ENCODE measurements at regions not wholly inside any gene's neighbourhood (a gene's known extent, or its start where the extent isn't known, plus 50 kb on each side); places are given as distances from the start of the nearest gene placed in this dataset.
"Not testable (repeated sequence)": the region's sequence is repeated elsewhere in the genome, so short reads cannot be mapped to it uniquely, and the experiment has no call there.

- H3K27me3 ChIP-seq; H3K9ac ChIP-seq (ENCODE audit: low read depth in 2 of 2, low read length in 2 of 2); H3K36me3 ChIP-seq; intact Hi-C loops (cut with DNase I); H3K9me3 ChIP-seq; DNase-seq; H3K4me3 ChIP-seq; H3K27ac ChIP-seq; H3K4me1 ChIP-seq: not testable (repeated sequence)
Measured at GRCh38 chr7:76901944-76902710, 130.0 kb downstream of the SPDYE17 start.

GRCh38 chr7:76898807-76899206 lies 133.4 kb downstream of the SPDYE17 start:
- H3K36me3 ChIP-seq; intact Hi-C loops (cut with DNase I); H3K27me3 ChIP-seq; H3K4me1 ChIP-seq; H3K4me3 ChIP-seq; DNase-seq; H3K27ac ChIP-seq; H3K9ac ChIP-seq (ENCODE audit: low read depth in 2 of 2, low read length in 2 of 2); H3K9me3 ChIP-seq: not testable (repeated sequence)

- DNase-seq; H3K36me3 ChIP-seq; H3K9ac ChIP-seq (ENCODE audit: low read depth in 2 of 2, low read length in 2 of 2); H3K27ac ChIP-seq; intact Hi-C loops (cut with DNase I); H3K4me3 ChIP-seq; H3K4me1 ChIP-seq; H3K9me3 ChIP-seq; H3K27me3 ChIP-seq: not testable (repeated sequence)
Measured at GRCh38 chr7:76897007-76897406, 135.2 kb downstream of the SPDYE17 start.

DNA sequence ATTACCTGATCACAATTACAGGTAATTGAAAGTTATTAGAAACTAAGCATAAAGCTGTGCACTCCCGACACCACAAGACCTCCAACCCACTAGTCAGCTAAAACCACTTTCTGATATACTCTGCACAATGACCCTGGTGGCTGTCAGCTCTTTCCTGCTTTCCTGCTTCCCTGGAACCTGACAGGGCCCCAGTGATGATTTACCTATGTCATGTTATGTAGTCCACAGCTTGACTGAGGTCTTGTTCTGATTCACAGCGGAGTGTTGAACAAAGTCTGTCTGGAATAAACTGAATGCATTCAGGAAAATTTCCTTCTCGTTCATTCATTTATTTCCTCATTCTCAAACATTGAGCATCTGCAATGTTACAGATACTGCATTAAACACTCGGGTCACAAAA lies 136.5 kb downstream of the SPDYE17 start:
- H3K9me3 ChIP-seq; H3K36me3 ChIP-seq; H3K27ac ChIP-seq; H3K27me3 ChIP-seq; intact Hi-C loops (cut with DNase I); H3K4me1 ChIP-seq; H3K9ac ChIP-seq (ENCODE audit: low read depth in 2 of 2, low read length in 2 of 2); DNase-seq; H3K4me3 ChIP-seq: not testable (repeated sequence)

- H3K36me3 ChIP-seq; H3K9me3 ChIP-seq; H3K9ac ChIP-seq (ENCODE audit: low read depth in 2 of 2, low read length in 2 of 2); H3K4me3 ChIP-seq; H3K27me3 ChIP-seq; H3K4me1 ChIP-seq; H3K27ac ChIP-seq; DNase-seq; intact Hi-C loops (cut with DNase I): not testable (repeated sequence)
Measured at GRCh38 chr7:76891771-76892170, 140.4 kb downstream of the SPDYE17 start.

GRCh38 chr7:76879733-76880288 lies 152.3 kb downstream of the SPDYE17 start:
- H3K9me3 ChIP-seq; H3K27me3 ChIP-seq; intact Hi-C loops (cut with DNase I); H3K4me1 ChIP-seq; H3K4me3 ChIP-seq; H3K36me3 ChIP-seq; H3K9ac ChIP-seq (ENCODE audit: low read depth in 2 of 2, low read length in 2 of 2); DNase-seq; H3K27ac ChIP-seq: not testable (repeated sequence)

DNA sequence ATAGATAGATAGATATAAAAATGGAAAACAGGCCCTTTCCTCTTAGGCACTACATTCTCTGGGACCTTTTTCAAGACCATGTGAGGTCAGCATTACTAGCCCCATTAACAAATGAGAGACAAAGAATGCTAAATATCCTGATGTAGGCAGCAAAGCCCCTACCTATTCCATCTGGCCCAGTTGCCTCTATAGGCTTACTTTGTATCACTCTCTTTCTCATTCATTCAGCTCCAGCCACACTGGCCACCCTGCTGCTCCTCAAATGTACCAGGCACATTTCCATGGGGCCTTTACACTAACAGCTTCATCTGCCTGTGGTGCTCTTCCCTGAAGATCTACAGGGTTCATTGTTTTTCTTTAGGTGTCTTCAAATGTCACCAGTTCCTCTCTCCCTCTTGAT lies 156.4 kb downstream of the SPDYE17 start:
- H3K36me3 ChIP-seq; H3K4me1 ChIP-seq; H3K9me3 ChIP-seq; H3K4me3 ChIP-seq; intact Hi-C loops (cut with DNase I); H3K27me3 ChIP-seq; H3K27ac ChIP-seq; DNase-seq; H3K9ac ChIP-seq (ENCODE audit: low read depth in 2 of 2, low read length in 2 of 2): not testable (repeated sequence)

DNA sequence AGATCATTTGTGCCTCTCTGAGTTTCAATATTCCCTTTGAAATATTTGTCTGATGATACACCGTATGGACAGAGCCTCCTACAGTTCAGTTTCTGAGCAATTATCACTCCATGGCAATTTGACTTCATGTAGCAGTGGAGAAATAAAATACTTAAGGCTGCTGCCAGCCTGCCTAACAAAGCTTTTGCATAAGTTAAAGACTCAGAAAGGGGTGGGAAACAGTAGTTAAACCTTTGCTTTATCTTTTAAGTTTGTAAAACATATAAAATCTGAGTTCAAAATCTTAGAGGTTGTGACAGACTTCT lies 161.7 kb downstream of the SPDYE17 start:
- DNase-seq; H3K9me3 ChIP-seq; intact Hi-C loops (cut with DNase I); H3K4me3 ChIP-seq; H3K27ac ChIP-seq; H3K4me1 ChIP-seq; H3K36me3 ChIP-seq; H3K9ac ChIP-seq (ENCODE audit: low read depth in 2 of 2, low read length in 2 of 2); H3K27me3 ChIP-seq: not testable (repeated sequence)

- intact Hi-C loops (cut with DNase I); H3K36me3 ChIP-seq; DNase-seq: not testable (repeated sequence)
Measured at GRCh38 chr7:76867364-76867889, 164.7 kb downstream of the SPDYE17 start.

DNA sequence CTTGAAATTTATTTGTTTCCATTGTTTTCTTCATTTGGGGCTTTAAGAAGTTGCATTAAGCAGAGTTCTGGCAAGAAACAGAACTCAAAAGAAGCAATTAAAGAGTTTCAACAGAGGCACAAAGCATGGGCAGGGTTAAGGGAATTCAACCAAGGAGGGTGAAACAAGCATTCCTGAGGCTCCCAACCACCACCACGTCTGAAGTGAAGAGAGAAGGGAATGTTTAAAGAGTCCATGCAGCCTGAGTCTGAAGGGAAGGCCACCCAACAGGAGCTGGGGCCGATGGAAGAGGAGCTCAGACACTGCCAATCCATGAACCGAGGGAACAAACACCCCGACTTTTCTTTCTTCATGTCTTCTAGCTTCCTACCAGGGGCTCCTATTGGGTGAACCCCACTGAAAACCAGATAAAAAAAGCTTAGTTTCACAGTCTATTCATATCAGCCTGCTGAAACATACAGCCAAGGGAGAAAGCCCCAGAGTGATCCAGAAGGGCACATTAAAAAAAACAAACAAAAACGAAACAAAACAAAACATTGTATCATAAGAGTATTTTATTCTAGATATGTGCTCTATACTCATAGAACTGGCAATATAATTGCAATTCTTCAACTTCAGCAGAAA lies 168.9 kb downstream of the SPDYE17 start:
- DNase-seq; H3K27ac ChIP-seq; H3K4me3 ChIP-seq; intact Hi-C loops (cut with DNase I); H3K9me3 ChIP-seq; H3K9ac ChIP-seq (ENCODE audit: low read depth in 2 of 2, low read length in 2 of 2); H3K27me3 ChIP-seq; H3K36me3 ChIP-seq; H3K4me1 ChIP-seq: not testable (repeated sequence)

More at GRCh38 chr7:76867364-76867889, 164.7 kb downstream of the SPDYE17 start:
- H3K27ac ChIP-seq; H3K4me1 ChIP-seq; H3K27me3 ChIP-seq; H3K9ac ChIP-seq (ENCODE audit: low read depth in 2 of 2, low read length in 2 of 2); H3K4me3 ChIP-seq; H3K9me3 ChIP-seq: not testable (repeated sequence)

DNA sequence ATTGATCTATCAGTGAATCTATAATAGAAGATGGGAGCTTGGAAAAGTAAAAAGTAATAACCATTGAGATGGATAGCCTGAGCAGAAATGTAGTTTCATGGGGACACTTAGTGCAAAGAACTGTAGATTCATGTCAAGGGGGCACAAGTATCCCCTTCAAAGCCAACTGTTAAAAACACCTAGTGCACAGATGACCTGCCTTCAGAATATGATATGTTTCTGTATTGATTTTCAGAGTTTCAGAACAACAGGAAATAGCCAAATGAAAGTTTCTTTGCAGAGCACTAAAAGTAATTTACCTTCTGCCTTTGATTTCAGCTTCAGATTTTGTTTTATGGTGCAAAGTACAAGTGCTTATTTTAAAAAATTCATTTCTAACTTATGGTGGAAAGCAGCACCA lies 169.9 kb downstream of the SPDYE17 start:
- H3K9ac ChIP-seq (ENCODE audit: low read depth in 2 of 2, low read length in 2 of 2); H3K27me3 ChIP-seq; H3K4me3 ChIP-seq; intact Hi-C loops (cut with DNase I); H3K9me3 ChIP-seq; H3K4me1 ChIP-seq; H3K27ac ChIP-seq; H3K36me3 ChIP-seq; DNase-seq: not testable (repeated sequence)

GRCh38 chr7:76859933-76860332 lies 172.2 kb downstream of the SPDYE17 start:
- H3K27me3 ChIP-seq; H3K4me1 ChIP-seq; H3K4me3 ChIP-seq; H3K9me3 ChIP-seq; H3K36me3 ChIP-seq; intact Hi-C loops (cut with DNase I); H3K9ac ChIP-seq (ENCODE audit: low read depth in 2 of 2, low read length in 2 of 2); H3K27ac ChIP-seq; DNase-seq: not testable (repeated sequence)

GRCh38 chr7:76854631-76855030 lies 177.5 kb downstream of the SPDYE17 start:
- H3K36me3 ChIP-seq; DNase-seq; H3K4me1 ChIP-seq; H3K4me3 ChIP-seq; intact Hi-C loops (cut with DNase I); H3K27ac ChIP-seq; H3K9ac ChIP-seq (ENCODE audit: low read depth in 2 of 2, low read length in 2 of 2); H3K27me3 ChIP-seq; H3K9me3 ChIP-seq: not testable (repeated sequence)
